ENCODE measurements at regions not wholly inside any gene's neighbourhood (a gene's known extent, or its start where the extent isn't known, plus 50 kb on each side); places are given as distances from the start of the nearest gene placed in this dataset.

DNA sequence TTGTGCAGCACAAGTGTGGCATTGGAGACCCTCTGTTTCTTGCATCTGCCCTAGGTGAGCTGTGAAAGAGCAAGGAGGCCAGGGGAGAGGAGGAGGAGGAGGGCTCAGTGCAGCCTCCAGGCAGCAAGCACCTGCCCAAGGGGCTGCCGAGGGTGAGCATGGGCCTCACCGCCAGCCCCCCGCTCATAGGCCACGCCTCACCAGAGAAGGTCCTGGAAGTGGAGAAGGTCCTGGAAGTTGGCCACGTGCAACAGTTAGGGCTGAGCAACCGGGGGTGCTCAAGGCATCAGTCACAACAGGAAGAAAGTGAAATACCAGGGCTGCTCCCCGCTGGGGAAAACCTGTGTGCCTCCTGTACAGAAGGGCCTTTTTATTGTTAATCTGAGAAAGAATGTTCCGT, 168.9 kb downstream of the TEX29 start:
- DNase-seq: no peak
- H3K4me1 ChIP-seq: no peaks in the 10 kb centered on the region
- no peak overlapping the region for H3K27ac ChIP-seq
- H3K9me3 ChIP-seq: peaks cover 0 to 26% (median 4%) of the 10 kb centered on the region in 3 donors
- H3K36me3 ChIP-seq: no peaks in the 10 kb centered on the region
- intact Hi-C loops (cut with DNase I): no loop called here
- H3K27me3 ChIP-seq: peaks cover 0 to 18% (median 0%) of the 10 kb centered on the region in 4 donors
- WGBS, 2 donors: 87 to 91% methylated on average over 3 to 6 of the region's 8 CpGs
- no peak for TF ChIP-seq POLR2A (IDR thresholded peaks at IDR 0.05)
- TF ChIP-seq, protein P1, sequence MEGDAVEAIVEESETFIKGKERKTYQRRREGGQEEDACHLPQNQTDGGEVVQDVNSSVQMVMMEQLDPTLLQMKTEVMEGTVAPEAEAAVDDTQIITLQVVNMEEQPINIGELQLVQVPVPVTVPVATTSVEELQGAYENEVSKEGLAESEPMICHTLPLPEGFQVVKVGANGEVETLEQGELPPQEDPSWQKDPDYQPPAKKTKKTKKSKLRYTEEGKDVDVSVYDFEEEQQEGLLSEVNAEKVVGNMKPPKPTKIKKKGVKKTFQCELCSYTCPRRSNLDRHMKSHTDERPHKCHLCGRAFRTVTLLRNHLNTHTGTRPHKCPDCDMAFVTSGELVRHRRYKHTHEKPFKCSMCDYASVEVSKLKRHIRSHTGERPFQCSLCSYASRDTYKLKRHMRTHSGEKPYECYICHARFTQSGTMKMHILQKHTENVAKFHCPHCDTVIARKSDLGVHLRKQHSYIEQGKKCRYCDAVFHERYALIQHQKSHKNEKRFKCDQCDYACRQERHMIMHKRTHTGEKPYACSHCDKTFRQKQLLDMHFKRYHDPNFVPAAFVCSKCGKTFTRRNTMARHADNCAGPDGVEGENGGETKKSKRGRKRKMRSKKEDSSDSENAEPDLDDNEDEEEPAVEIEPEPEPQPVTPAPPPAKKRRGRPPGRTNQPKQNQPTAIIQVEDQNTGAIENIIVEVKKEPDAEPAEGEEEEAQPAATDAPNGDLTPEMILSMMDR (IDR thresholded peaks at IDR 0.05): no peak
- no peak overlapping the region for H3K4me3 ChIP-seq

- intact Hi-C loops (cut with DNase I): no loop called here
- WGBS, 2 donors: 80 to 86% methylated on average over 4 to 5 of the region's 6 CpGs
- H3K36me3 ChIP-seq: no peaks in the 10 kb centered on the region
- no peak overlapping the region for H3K4me3 ChIP-seq
- H3K4me1 ChIP-seq: no peaks in the 10 kb centered on the region
- no peak overlapping the region for H3K27ac ChIP-seq
- TF ChIP-seq POLR2A (IDR thresholded peaks at IDR 0.05): no peak
- TF ChIP-seq, protein P1 (IDR thresholded peaks at IDR 0.05): no peak
- peaks cover 0 to 26% (median 4%) of the 10 kb centered on the region in 3 donors for H3K9me3 ChIP-seq
- H3K27me3 ChIP-seq: peaks cover 0 to 18% (median 0%) of the 10 kb centered on the region in 4 donors
- no peak for DNase-seq
These were observed 170.2 kb downstream of the TEX29 start for GRCh38 chr13:111490611-111491010.

- no peaks in the 10 kb centered on the region for H3K36me3 ChIP-seq
- H3K4me1 ChIP-seq: no peaks in the 10 kb centered on the region
- intact Hi-C loops (cut with DNase I): no loop called here
- TF ChIP-seq POLR2A (IDR thresholded peaks at IDR 0.05): no peak
- TF ChIP-seq, protein P1 (IDR thresholded peaks at IDR 0.05): no peak
- peaks cover 0 to 18% (median 0%) of the 10 kb centered on the region in 4 donors for H3K27me3 ChIP-seq
- H3K9me3 ChIP-seq: peaks cover 0 to 22% (median under 1%) of the 10 kb centered on the region in 3 donors
- no peak overlapping the region for H3K4me3 ChIP-seq
- WGBS, 2 donors: 59 to 75% methylated on average over 7 to 9 of the region's 11 CpGs
- no peak for DNase-seq
- no peak overlapping the region for H3K27ac ChIP-seq
These were observed 170.6 kb downstream of the TEX29 start for GRCh38 chr13:111491021-111491420.

- DNase-seq: no peak
- Histone ChIP-seq H3K27me3 (peaks cover 0 to 18% (median 0%) of the 10 kb centered on the region in 4 donors), H3K36me3 (no peaks in the 10 kb centered on the region), H3K9me3 (peaks cover 0 to 16% (median 0%) of the 10 kb centered on the region in 3 donors), H3K4me1 (no peaks in the 10 kb centered on the region), H3K27ac (no peak overlapping the region), H3K4me3 (no peak overlapping the region)
- intact Hi-C loops (cut with DNase I): no loop called here
- TF ChIP-seq, protein P1 (IDR thresholded peaks at IDR 0.05): no peak
- no peak for TF ChIP-seq POLR2A (IDR thresholded peaks at IDR 0.05)
- 69 to 84% methylated on average over 8 to 9 of the region's 10 CpGs for WGBS, 2 donors
These were observed 171.2 kb downstream of the TEX29 start for GRCh38 chr13:111491659-111492058.

GRCh38 chr13:111492341-111492950, 172.0 kb downstream of the TEX29 start:
- H3K27me3 ChIP-seq: peaks cover 0 to 18% (median 0%) of the 10 kb centered on the region in 4 donors
- H3K4me1 ChIP-seq: no peaks in the 10 kb centered on the region
- 67 to 72% methylated on average over 17 to 18 of the region's 18 CpGs for WGBS, 2 donors
- H3K36me3 ChIP-seq: no peaks in the 10 kb centered on the region
- H3K27ac ChIP-seq: no peak overlapping the region
- intact Hi-C loops (cut with DNase I): no loop called here
- H3K9me3 ChIP-seq: peaks cover 0 to 8% (median 0%) of the 10 kb centered on the region in 3 donors
- H3K4me3 ChIP-seq: no peak overlapping the region
- DNase-seq: no peak
- TF ChIP-seq, protein P1 (IDR thresholded peaks at IDR 0.05): no peak
- TF ChIP-seq POLR2A (IDR thresholded peaks at IDR 0.05): no peak
